ENCODE measurements at regions not wholly inside any gene's neighbourhood (a gene's known extent, or its start where the extent isn't known, plus 50 kb on each side); places are given as distances from the start of the nearest gene placed in this dataset.

- Mint-ChIP-seq H3K4me1 (ENCODE audit: low read depth) (no peaks in the 10 kb centered on the region), H3K4me3 (no peak overlapping the region), H3K27ac (no peak overlapping the region), H3K9me3 (ENCODE audit: insufficient read depth) (no peaks in the 10 kb centered on the region), H3K27me3 (ENCODE audit: low read depth) (no peaks in the 10 kb centered on the region), H3K36me3 (ENCODE audit: low read depth) (no peaks in the 10 kb centered on the region)
- ChIA-PET CTCF (no interaction called here), POLR2A (no interaction called here)
- no peak for DNase-seq
- ATAC-seq = no peak
Observed at GRCh38 chr1:67945733-67946374, 104.6 kb downstream of the DIRAS3 start.

DNA sequence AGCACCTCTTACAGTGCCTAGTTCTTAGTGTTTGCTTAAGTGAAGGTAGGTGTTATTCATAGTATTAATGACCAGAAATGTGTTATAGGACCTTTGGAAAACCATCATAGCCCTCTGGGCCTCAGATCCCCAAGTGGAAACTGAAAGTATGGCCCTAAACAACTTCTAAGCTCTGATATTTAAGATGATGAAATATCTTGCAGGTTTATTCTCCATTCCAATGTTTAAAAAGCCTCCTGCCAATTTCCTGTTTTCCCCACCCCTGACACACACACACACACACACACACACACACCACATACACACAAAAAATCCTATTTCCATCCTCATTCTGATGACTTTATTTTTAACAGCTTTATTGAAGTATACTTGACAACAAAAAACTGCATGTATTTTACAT, 108.2 kb downstream of the DIRAS3 start:
- no peak for ATAC-seq
- no peaks in the 10 kb centered on the region for H3K36me3 Mint-ChIP-seq (ENCODE audit: low read depth)

DNA sequence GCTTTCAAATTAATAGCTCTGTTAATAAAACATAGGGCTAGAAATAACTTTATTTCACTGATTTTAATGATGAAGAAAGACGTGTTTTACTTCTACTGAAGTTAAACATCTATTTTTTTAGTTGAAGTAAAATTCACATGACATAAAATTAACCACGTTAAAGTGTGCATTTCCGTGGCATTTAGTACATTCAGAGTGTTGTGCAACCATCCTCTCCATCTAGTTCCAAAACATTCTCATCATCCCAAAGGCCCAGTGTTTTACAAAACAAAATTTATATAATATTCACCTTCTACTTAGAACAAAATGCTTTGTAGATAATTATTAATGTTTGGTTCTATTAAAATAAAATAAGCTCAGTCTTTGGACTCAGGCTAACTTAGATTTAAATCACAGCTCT, 108.5 kb upstream of the GNG12 start:
- CTCF ChIA-PET = no interaction called here
- Mint-ChIP-seq H3K4me1 (ENCODE audit: low read depth) (no peaks in the 10 kb centered on the region), H3K36me3 (ENCODE audit: low read depth) (no peaks in the 10 kb centered on the region), H3K27me3 (ENCODE audit: low read depth) (peaks cover 5% of the 10 kb centered on the region), H3K4me3 (no peak overlapping the region), H3K27ac (no peak overlapping the region), H3K9me3 (ENCODE audit: insufficient read depth) (no peaks in the 10 kb centered on the region)
- DNase-seq = no peak
- ATAC-seq = no peak
- POLR2A ChIA-PET = no interaction called here

More for the DNA sequence above, 108.2 kb downstream of the DIRAS3 start:
- Mint-ChIP-seq H3K4me3 (no peak overlapping the region), H3K27ac (no peak overlapping the region), H3K27me3 (ENCODE audit: low read depth) (peaks cover 5% of the 10 kb centered on the region), H3K4me1 (ENCODE audit: low read depth) (no peaks in the 10 kb centered on the region), H3K9me3 (ENCODE audit: insufficient read depth) (no peaks in the 10 kb centered on the region)
- CTCF ChIA-PET = no interaction called here
- POLR2A ChIA-PET = no interaction called here
- DNase-seq = no peak

DNA sequence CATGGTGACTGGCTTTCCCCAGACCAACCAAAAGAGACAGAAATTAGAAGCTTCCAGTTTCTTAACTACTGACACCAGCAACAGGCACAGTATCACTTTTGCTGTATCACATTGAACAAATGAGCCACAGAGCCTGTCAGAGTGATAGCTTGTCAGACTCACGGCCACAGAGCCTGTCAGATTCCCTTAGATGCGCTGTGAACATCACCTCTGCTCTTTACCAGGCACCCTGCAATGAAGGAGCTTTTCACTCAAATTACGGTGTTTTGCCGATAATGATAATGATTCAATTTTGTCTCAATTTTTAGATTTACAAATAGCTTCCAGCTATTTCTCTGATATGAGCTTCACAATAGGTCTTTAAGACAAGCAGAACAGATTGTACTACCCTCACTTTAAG, 107.9 kb upstream of the GNG12 start:
- Mint-ChIP-seq H3K36me3 (ENCODE audit: low read depth) (no peaks in the 10 kb centered on the region), H3K27ac (no peak overlapping the region), H3K4me1 (ENCODE audit: low read depth) (no peaks in the 10 kb centered on the region), H3K9me3 (ENCODE audit: insufficient read depth) (no peaks in the 10 kb centered on the region), H3K4me3 (no peak overlapping the region), H3K27me3 (ENCODE audit: low read depth) (peaks cover 5% of the 10 kb centered on the region)
- POLR2A ChIA-PET = no interaction called here
- CTCF ChIA-PET = no interaction called here
- ATAC-seq = no peak
- no peak for DNase-seq

DNA sequence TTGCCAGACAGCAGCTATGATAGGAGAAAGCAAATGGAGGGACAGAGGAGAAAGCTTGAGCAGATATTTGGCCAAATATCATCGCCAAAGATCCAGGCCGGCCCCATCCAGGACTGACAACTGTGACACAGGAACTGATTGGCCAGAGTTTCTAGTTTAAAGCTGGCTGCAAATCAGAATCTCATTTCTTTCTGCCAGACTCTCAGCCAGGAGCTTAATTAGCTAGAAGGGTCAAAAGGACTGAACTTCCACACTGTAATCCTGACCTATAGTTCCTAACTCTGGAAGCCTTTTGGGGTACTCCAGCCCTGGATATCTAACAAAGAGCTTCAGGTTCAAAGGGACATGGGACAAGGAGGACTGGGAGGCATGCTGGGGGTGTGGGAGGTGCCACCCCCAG, 106.7 kb upstream of the GNG12 start:
- POLR2A ChIA-PET = no interaction called here
- no peak overlapping the region for H3K27ac Mint-ChIP-seq
- DNase-seq = no peak
- no peak for ATAC-seq
- H3K9me3 Mint-ChIP-seq (ENCODE audit: insufficient read depth) = no peaks in the 10 kb centered on the region
- H3K36me3 Mint-ChIP-seq (ENCODE audit: low read depth) = no peaks in the 10 kb centered on the region
- H3K4me1 Mint-ChIP-seq (ENCODE audit: low read depth) = no peaks in the 10 kb centered on the region
- peaks cover 5% of the 10 kb centered on the region for H3K27me3 Mint-ChIP-seq (ENCODE audit: low read depth)
- CTCF ChIA-PET = no interaction called here
- H3K4me3 Mint-ChIP-seq = no peak overlapping the region

DNA sequence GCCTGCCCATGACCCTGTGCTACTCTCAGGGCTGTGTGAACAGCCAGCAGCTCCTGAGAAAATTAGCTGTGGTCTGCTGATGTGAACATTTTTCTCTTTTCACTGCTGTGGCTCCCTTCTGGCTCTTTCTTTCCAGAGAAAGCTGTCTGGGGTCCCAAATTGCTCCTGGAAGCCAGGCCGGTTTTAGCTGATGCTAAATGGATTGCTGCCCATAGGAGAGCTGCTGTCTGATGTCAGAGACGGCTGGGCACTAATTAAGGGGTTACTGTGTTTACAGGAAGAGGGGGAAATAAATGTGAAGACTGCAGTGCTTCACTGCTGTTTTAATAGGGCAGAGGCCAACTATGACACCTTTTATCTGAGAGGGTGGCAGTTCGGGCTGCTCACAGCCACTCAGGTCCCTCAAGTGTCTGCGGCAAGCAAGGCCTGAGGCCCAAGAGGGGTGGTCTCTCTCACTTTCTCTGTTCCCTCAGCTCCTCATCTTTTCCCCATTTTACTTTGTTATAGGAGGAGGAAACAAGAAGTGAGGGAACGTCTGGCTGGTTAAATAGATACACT, 106.0 kb upstream of the GNG12 start:
- H3K27me3 Mint-ChIP-seq (ENCODE audit: low read depth) = peaks cover 5% of the 10 kb centered on the region
- no peak overlapping the region for H3K27ac Mint-ChIP-seq
- no peaks in the 10 kb centered on the region for H3K4me1 Mint-ChIP-seq (ENCODE audit: low read depth)
- POLR2A ChIA-PET = no interaction called here
- H3K36me3 Mint-ChIP-seq (ENCODE audit: low read depth) = no peaks in the 10 kb centered on the region
- DNase-seq (no peak), ATAC-seq (no peak)
- H3K4me3 Mint-ChIP-seq = no peak overlapping the region
- no peaks in the 10 kb centered on the region for H3K9me3 Mint-ChIP-seq (ENCODE audit: insufficient read depth)
- CTCF ChIA-PET = no interaction called here

DNA sequence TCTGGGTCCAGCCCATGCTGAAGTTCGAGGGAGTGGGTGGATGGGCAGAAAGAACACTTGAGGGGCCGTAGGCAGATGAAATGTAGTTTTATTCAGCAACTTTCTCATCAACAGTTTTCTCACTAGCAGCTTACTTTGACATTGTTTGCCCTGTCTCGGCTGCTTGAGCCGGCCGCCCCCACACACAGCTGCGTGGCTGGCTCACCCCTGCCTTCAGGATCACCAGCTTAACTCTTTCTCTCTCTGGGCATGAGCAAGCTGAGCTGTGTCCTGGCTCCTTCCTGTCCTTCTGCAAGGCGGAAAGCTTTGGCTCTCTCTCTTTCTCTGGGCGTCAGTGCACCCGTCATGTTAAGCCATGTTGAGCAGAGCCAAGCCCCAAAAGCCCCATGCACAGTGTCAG, 104.4 kb upstream of the GNG12 start:
- no peak for DNase-seq
- peaks cover 5% of the 10 kb centered on the region for H3K27me3 Mint-ChIP-seq (ENCODE audit: low read depth)
- POLR2A ChIA-PET = no interaction called here
- no peaks in the 10 kb centered on the region for H3K36me3 Mint-ChIP-seq (ENCODE audit: low read depth)
- H3K27ac Mint-ChIP-seq = no peak overlapping the region
- H3K4me3 Mint-ChIP-seq = no peak overlapping the region
- no peak for ATAC-seq
- CTCF ChIA-PET = no interaction called here
- no peaks in the 10 kb centered on the region for H3K9me3 Mint-ChIP-seq (ENCODE audit: insufficient read depth)
- H3K4me1 Mint-ChIP-seq (ENCODE audit: low read depth) = no peaks in the 10 kb centered on the region

DNA sequence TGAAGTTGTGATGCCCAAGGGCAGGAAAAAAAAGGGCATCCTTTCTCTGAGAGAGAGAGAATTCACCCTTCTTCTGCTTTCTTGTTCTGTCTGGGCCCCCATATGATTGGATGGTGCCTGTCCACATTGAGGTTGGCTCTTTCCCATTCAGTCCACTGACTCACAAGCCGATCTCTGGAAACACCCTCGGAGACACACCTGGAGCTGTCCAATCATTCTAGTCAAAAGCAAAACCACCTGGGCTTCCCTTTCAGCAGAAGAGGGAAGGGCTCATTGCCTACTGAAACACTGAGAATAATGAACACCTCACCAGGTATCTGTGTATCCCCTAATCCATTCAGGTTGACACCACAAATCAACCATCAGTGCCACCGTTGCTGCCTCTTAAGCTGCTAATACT, 103.7 kb upstream of the GNG12 start:
- Mint-ChIP-seq H3K4me3 (no peak overlapping the region), H3K4me1 (ENCODE audit: low read depth) (no peaks in the 10 kb centered on the region), H3K36me3 (ENCODE audit: low read depth) (no peaks in the 10 kb centered on the region), H3K27me3 (ENCODE audit: low read depth) (peaks cover 5% of the 10 kb centered on the region), H3K27ac (no peak overlapping the region), H3K9me3 (ENCODE audit: insufficient read depth) (no peaks in the 10 kb centered on the region)
- CTCF ChIA-PET = no interaction called here
- ATAC-seq (no peak), DNase-seq (no peak)
- POLR2A ChIA-PET = no interaction called here

DNA sequence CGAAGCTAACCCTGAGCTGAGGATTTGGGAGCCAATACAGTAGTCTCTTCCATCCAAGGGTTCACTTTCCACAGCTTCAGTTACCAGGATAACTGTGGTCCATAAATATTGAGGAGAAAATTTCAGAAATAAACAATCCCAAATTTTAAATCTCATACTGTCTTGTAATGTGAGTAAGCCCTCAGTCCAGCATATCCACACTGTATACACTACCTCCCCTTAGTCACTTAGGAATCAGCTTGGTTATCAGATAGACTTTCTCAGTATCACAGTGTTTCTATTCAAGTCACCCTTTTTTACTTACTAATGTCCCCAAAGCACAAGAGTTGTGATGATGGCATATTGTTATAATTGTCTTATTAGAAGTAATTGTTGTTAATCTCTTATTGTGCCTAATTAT, 102.3 kb upstream of the GNG12 start:
- POLR2A ChIA-PET = no interaction called here
- no peak overlapping the region for H3K4me3 Mint-ChIP-seq
- CTCF ChIA-PET = no interaction called here
- H3K4me1 Mint-ChIP-seq (ENCODE audit: low read depth) = no peaks in the 10 kb centered on the region
- peaks cover 4% of the 10 kb centered on the region for H3K27me3 Mint-ChIP-seq (ENCODE audit: low read depth)
- DNase-seq = no peak
- H3K36me3 Mint-ChIP-seq (ENCODE audit: low read depth) = no peaks in the 10 kb centered on the region
- no peak overlapping the region for H3K27ac Mint-ChIP-seq
- H3K9me3 Mint-ChIP-seq (ENCODE audit: insufficient read depth) = no peaks in the 10 kb centered on the region
- no peak for ATAC-seq

DNA sequence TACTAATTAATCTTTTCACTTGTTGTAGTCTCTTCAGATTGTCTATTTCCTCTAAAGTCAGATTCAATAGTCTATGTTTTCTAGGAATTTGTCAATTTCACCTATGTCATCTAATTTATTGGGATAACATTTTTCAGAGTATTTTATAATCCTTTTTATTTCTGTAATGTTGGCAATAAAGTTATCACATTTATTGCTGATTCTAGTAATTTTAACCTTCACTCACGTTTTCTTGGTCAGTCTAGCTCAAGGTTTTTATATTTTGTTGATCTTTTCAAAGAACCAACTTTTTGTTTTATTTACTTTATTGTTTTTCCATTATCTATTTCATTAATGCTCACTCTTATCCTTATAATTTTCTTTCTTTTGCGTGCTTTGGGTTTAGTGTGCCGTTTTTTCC, 97.9 kb upstream of the GNG12 start:
- no peak overlapping the region for H3K4me3 Mint-ChIP-seq
- H3K27ac Mint-ChIP-seq = no peak overlapping the region
- POLR2A ChIA-PET = no interaction called here
- no peaks in the 10 kb centered on the region for H3K4me1 Mint-ChIP-seq (ENCODE audit: low read depth)
- H3K27me3 Mint-ChIP-seq (ENCODE audit: low read depth) = no peaks in the 10 kb centered on the region
- CTCF ChIA-PET = no interaction called here
- H3K36me3 Mint-ChIP-seq (ENCODE audit: low read depth) = no peaks in the 10 kb centered on the region
- no peak for DNase-seq
- ATAC-seq = no peak
- no peaks in the 10 kb centered on the region for H3K9me3 Mint-ChIP-seq (ENCODE audit: insufficient read depth)

DNA sequence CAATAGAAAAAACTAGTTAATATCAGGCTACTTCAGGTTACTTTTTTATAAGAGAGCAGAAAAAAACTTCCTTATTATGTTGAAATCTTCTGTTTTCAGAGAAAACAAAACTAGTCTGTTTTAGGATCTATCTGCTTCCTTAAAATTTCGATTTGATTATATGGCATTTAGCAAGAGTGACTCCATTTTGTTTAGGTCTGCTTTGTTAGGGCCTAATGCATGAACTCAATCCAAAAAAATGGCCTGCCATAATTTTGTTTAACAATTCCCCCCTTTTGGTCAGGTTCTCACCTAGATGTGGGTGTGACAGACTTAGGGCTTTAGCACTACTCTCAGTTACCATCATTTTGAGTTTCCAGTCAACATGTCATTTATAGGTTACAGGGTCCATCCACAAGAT, 89.8 kb upstream of the GNG12 start:
- CTCF ChIA-PET = no interaction called here
- POLR2A ChIA-PET = no interaction called here

GRCh38 chr1:67921725-67922489, 88.6 kb upstream of the GNG12 start:
- ATAC-seq (no peak), DNase-seq (no peak)
- no peaks in the 10 kb centered on the region for H3K27me3 Mint-ChIP-seq (ENCODE audit: low read depth)
- ChIA-PET POLR2A (no interaction called here), CTCF (no interaction called here)
- H3K9me3 Mint-ChIP-seq (ENCODE audit: insufficient read depth) = no peaks in the 10 kb centered on the region
- H3K4me1 Mint-ChIP-seq (ENCODE audit: low read depth) = no peaks in the 10 kb centered on the region
- H3K36me3 Mint-ChIP-seq (ENCODE audit: low read depth) = no peaks in the 10 kb centered on the region
- no peak overlapping the region for H3K4me3 Mint-ChIP-seq
- no peak overlapping the region for H3K27ac Mint-ChIP-seq

More for the DNA sequence above, 89.8 kb upstream of the GNG12 start:
- no peak for ATAC-seq
- Mint-ChIP-seq H3K4me3 (no peak overlapping the region), H3K27ac (no peak overlapping the region), H3K4me1 (ENCODE audit: low read depth) (no peaks in the 10 kb centered on the region), H3K27me3 (ENCODE audit: low read depth) (no peaks in the 10 kb centered on the region), H3K36me3 (ENCODE audit: low read depth) (no peaks in the 10 kb centered on the region), H3K9me3 (ENCODE audit: insufficient read depth) (no peaks in the 10 kb centered on the region)
- DNase-seq = no peak
